Stimulated activated CD4-positive, alpha-beta T cell treated with anti-CD3 and anti-CD28 coated beads, TNF-alpha, amount 100 ng/mL, for 4 hours (primary cell): ENCODE measurements at regions not wholly inside any gene's neighbourhood (a gene's known extent, or its start where the extent isn't known, plus 50 kb on each side); places are given as distances from the start of the nearest gene placed in this dataset.
"Not testable (repeated sequence)": the region's sequence is repeated elsewhere in the genome, so short reads cannot be mapped to it uniquely, and the experiment has no call there.

ENCODE experiments used
- DNase-seq, 3 experiments: peaks; one replicate each; pipeline ENCODE4 v3.0.0-alpha.2; 2020; ENCODE audit warnings: low read depth in 3 of 3

DNA sequence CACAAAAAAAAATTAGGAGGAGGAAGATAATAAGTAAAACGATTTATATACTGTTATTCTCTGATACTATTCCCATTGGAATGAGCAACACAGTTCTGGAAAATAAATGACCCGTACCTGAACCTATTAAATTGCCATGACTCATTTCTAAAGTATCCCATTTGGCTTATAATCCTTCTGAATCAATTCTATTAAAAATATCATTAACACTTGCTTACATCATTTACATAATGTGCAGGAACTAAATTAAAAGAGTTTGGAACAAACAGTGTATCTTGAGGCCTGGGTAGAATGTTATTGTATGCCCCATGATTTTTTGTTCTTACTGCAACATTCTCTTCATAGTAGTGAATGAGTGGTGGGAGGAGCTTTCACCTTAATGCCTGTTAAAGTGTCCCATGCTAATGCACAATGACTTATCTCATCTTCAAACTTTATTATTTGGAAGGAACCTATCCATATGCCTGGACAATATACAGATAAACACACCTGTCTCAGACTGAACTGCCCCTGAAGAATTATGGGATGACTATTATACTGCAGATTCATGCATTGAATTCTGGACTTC lies 549.9 kb upstream of the ACVR2A start:
- no peak for DNase-seq

DNA sequence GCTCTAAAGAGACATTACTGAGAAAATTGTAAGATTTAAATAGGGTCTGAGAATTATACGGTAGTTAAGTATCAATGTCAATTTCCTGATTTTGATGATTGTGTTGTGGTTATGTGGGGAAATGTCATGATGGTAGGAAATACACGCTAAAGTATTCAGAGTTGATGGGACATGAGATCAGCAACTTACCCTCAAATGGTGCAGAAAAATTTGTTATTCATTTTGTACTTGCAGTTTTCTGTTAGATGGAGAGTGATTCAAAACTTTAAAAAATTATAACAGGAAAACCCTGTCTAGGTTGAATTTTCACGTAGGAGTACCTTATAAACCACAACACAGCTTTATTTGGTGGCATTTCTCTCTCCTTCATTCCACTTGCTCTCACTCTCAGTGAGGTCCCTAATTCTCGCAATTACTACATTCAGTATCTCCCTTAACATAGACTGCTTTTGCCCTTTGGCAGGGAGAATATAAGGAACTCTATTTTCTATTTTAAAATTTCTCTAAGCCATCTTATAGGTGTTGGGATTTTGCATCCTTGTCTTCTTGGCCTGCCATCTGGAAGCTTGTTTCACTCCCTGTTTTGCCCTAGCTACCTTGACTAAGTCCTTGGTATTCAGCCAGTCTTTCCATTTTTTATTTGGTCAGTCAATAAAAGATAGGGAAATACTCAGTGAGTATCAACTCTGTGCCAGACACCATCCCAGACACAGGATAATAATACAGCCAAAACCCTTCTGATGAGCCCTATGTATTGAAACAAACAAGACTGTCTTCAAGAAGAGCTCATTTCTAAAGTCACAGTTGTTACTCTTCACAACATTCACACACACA lies 550.6 kb upstream of the ACVR2A start:
- no peak for DNase-seq

DNA sequence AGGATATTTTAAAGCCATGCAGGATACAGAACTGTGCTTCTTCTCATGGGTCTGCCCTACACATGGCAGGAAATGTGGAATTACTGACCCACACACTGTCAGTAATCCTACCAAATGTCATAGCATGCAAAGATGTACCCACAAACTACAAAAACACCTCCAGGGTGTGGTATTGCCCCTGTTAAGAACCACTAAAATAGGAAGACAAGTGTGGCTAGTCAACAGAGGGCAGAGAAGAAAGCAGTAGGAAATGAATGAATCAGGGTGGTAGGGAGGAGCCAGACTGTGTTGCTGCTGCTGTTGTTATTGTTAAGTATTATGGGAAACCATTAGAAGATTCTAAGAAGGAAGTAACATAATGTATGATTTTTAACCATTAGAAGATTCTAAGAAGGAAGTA lies 556.7 kb upstream of the ACVR2A start:
- DNase-seq: peak in 1 of 3 experiments; percentile 17

DNA sequence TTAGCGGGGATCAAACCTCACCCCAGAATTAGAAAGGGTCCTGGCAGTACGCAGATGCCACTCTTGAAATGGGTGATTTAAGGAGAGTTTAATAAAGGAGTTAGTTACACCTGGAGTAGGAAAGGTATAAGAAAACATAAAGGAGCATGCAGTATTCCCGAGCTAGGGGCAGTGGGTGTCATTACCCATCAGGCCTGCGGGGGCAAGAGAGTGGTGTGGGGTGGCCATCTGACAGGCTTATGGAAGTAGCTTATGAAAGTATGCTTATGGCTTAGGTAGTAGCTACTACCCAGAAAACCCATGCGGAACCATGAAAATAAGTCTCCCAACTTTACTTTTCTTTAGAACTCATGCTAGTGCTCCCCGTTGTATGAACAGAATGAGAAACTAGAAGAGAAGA lies 568.9 kb upstream of the ACVR2A start:
- DNase-seq: no peak

DNA sequence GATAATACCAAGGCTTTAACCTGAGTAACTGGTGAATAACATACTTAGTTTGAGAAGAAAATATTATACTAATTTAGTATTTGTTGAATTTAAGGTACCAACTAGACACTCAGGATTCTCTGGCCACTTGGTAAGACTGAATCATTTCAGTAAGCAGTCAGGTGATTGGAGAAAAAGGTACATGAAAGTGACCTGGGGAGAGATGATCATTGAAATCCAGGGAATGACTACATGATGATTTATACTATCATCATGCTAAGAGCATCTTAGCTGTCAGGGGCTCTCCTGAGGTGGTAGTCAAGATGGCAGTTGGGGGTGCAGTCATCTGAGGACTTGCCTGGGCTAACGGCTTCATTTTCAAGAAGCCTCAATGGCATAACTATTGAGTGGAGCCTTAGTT lies 571.2 kb upstream of the ACVR2A start:
- DNase-seq: no peak

DNA sequence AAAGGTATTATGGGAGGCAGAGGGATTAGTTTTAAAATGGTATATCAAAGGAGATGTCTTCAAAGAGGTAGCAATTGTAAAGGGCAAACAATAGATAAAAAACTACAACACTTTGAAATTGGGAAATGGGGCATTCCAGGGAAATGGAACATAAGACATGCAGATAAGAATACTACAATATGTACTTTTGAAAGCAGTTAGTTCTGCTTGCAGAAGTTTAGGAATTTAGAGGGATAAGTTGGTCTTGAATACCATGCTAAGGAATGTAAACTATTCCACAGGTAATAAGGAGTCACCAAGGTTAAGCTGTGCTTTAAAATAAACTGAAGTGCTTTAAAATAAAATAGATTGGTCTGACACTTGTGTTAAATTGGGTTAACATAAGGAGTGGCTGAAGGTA lies 571.7 kb upstream of the ACVR2A start:
- no peak for DNase-seq

DNA sequence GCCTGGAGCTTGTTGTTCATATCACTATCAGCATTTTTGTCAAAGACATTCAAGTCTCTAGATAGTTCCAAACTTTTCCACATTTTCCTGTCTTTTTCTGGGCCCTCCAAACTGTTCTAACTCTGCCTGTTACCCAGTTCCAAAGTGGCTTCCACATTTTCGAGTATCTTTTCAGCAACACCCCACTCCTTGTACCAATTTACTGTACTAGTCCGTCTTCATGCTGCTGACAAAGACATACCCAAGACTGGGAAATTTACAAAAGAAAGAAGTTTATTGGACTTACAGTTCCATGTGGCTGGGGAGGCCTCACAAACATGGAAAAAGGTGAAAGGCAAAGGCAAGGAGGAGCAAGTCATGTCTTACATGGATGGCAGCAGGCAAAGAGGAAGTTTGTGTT lies 575.2 kb upstream of the ACVR2A start:
- not testable (repeated sequence) for DNase-seq

DNA sequence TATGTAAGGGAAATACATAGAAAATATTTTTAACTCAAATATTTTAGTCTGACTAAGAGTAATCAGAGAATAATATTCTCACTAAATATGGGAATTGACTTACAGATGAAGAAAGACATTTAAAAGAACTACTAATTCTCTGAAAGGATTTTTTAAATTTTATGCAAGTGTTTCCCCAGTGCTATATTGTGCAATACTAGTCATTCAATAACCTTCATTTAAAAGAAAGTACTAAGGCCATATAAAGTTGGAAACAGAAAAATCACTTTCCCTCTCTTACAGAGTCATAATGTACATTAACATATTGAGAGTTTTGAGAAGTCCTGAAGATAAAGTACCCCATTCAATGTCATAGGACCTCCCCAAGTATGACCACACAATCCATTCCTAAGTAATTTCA lies 584.6 kb upstream of the ACVR2A start:
- DNase-seq: no peak

DNA sequence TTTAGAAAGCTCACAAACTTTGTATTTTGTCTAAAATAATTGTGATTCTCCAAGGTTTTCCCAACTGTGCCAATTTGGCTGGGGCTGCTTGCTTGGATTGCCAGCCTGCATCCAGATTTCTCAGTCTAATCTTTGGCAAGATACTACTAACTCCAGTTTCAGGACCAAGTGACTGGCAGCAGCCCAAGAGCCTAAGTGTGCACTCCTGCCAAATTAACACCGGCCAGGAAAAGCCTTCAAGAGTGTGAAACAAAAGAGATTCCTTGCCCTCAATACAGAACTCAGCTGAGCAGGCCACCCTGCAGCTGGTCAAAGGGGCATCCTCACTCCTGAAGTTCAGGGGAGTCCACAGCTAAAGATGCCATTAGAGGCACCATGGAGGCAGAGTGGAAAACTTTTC lies 589.0 kb upstream of the ACVR2A start:
- DNase-seq: no peak

DNA sequence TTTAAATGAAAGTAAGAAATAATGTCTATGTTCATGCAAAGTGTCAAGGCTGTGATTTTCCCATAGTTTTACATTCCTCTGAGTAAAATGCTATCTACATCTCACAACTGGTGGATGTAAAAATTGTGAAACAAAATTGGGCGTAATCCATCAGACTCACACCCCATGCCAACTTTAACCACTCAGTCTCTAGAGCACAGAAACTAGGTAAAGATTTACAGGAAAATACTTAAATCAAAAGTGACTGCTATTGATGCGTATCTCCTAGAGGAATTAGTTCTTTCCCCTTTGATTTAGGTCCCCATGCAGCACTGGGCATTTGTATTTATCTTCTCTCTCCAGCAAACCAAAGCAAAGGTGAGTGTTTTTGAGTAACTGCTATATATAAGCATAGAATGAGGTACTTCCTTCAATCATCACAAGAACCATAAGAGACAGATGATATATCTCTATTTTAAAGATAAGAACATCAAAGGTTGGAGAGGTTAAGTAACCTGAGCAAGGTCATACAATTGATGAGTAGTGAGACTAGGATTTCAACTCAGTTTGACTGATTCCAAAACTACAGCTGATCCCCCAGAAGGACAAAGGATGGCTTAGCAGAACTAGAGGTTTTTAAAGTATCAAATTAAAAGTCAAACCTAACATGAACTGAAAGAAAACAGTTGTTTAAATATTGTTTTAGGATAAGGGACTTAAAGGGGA lies 594.0 kb upstream of the ACVR2A start:
- DNase-seq: no peak

DNA sequence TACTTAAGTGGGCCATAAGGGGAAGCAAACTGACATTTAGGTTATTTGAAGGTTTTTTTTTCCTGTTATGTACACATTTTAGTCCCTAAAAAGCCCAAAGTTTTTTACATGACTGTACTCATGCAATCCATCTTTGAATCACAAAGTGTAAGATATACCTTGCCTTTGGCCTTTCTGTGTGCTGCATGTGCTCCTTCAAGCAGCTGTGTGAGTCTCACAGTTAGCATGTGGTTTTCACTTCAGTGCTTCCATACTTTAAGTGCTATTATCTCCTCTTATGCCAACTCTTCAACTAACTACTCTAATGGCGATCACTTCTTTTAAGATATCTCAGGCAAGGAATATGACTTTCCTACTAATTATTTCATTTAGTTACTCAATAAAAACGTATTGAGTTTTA lies 597.1 kb upstream of the ACVR2A start:
- no peak for DNase-seq

DNA sequence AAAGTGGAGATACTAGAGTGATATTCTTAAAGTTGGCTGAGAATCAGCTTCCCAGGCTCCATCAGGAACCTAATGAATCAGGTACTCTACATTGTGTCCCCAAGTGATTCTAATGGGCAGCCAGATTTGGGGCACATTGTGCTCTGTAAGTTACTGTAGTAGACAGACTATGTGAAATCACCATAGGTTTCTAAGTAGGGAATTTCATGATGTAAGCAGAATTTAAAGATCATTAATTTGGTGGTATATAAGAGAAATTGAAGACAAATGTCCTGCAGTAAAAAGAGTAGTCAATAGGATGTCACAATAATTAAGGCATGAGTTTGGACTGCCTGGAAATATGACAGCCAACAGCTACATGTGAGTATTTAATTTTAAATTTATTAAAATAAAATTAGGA lies 602.4 kb upstream of the ACVR2A start:
- DNase-seq: no peak

DNA sequence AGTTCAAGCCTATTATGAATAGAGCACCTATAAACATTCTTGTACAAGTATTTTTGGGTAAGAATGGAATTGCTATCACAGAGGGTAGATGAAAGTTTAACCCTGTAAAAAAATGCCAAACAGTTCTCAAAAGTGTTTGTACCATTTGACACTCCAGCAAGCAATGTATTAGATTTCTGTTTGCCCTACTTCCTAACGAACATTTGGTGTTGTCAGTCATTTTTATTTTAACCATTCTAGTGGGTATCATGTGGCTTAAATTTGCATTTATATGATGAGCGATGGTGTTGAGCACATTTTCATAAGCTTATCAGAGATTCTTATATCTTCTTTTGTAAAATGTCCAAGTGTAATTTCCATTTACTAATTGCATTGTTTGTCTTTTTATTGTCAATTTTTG lies 608.2 kb upstream of the ACVR2A start:
- no peak for DNase-seq

DNA sequence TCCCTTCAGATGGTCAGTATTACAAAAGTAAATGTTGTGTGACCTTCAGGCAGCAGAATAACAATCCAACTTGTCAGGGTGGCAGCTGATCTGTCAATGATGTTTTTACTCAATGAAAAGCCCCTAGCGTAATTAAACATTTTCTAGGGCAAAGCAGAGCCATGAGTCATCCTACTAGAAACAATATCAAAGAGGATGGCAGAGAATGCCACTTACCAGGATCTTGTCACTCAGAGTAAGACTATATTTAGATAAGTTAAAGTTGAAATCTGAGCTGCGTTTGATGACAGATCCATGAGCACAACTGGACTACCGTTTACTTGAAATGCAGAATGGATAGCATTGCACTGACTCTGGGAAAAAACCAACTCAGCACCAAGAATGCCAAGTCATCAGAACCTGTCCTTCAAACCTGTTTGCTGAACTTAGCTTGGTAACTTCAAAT lies 612.6 kb upstream of the ACVR2A start:
- no peak for DNase-seq

DNA sequence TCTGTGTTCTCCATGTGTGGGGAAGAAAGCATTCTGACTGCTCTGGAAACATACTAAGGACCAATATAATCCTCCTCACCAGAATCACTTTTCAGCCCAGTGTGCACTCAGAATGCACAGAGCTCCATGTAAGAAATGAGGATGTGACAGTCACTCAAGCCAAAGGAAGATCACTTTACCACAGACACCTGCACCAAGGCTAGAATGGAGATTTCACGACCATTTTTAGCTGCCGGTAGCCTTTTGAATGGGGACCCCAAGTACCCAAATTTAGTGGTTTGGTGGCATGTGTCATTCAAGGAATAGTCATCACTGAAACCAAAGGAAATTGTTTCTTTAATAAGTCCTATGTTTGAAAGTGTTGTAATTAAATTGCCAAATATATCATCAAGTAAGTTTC lies 613.2 kb upstream of the ACVR2A start:
- no peak for DNase-seq

DNA sequence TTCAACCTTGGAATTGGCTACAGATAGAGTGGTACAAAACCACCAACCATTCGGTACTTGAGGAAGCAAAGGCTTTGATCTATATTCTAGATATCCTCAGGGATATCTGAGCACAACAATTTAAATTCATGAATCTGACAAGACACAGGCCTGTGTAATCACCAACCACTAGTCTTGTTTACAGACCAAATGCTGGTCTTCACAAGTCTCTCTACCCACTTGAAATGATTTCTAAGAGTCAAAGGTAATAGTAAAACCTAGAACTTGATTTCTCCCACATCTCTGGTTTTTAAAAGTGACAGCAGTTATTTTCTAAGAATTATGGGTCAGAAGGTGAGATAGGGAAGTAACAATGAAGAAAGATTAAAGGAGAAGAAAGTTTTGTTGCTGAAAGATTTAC lies 613.7 kb upstream of the ACVR2A start:
- DNase-seq: no peak

DNA sequence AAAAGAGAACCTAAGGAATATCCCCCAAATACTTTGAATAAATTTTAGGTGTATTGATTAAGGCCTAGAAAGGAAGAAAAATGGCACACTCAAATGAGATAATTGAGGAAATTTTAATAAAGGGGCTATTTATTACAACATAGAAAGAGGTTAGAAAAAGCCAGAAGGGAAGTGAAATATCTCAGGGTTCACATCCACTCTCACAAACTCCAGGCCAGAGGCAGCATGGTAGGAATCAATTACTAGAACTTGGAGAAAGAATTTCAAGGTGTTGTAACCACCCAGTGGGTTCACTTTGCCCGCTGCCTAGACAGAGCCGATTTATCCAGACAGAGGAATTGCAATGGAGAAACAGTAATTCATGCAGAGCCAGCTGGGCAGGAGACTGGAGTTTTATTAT lies 617.5 kb upstream of the ACVR2A start:
- DNase-seq: no peak

DNA sequence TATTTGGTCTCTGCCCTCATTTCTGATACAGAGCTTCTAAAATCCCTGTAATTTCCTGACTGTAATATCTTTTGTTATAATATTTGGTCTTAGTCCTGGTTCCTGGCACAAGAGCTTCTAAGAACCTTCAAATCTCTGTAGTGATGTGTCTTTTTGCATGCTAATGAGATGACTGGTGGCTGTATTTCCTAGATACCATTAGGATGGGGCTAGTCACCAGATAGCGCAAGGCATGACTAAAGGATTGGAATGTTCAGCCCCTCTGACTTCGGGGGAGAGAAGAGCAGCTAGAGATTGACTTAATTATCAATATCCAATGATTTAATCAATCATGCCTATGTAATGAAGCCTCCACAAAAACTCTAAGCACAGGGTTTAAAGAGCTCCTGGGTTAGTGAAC lies 620.8 kb upstream of the ACVR2A start:
- DNase-seq: no peak

DNA sequence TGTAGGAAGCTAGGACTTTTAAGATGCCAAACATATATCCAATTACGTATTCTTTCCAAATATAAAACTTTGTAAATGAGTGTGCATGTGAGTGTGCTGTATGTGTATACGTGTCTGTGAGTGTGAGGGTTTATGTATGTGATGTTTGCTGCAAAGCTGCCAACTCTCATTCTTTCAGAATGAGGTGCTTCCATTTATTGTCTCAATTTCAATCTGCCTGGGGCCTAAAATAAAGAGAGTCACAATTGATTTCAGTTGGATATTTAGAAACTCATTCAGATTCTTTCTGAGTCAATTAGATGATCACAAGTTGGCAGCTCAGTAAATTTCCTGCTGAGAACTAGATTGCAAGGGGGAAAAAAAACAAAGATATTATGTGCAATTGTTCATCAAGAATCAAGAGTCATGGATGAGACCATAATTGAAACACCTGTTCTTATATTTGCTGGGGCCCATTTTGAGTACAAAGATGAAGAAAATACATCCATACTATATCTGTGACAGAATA lies 621.2 kb upstream of the ACVR2A start:
- DNase-seq: no peak

DNA sequence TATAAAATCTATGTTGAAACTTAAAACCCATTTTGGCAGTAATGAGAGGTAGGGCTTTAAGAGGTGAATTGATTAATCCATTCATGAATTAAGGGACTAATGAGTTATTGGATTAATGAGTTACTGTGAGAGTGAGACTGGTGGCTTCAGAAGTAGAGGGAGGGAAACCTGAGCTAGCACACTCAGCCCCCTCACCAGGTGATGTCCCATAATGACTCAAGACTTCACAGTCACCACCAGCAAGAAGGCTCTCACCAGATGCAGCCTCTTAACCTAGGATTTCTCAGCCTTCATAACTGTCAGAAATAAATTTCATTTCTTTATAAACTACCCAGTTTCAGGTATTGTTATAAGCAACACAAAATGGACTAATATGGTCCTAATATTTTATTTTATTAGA lies 621.7 kb upstream of the ACVR2A start:
- no peak for DNase-seq

DNA sequence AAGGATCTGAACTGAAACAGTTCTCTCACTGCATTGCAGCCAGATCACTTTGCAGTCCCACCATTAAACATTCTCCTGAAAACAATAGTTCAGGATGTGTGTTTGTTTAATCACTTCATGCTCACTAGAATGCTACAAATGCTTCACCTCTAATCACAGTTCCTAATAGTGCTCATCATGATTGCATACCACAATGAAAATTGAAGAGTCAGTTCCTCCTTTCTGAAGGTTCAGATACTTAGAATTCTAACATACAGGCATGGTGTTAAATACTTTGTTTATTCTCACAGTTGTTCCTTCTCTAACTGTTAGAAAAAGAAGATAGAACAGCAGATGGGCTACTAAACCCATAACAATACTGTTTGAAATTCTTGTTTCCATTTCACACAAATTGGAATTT lies 622.3 kb upstream of the ACVR2A start:
- no peak for DNase-seq

DNA sequence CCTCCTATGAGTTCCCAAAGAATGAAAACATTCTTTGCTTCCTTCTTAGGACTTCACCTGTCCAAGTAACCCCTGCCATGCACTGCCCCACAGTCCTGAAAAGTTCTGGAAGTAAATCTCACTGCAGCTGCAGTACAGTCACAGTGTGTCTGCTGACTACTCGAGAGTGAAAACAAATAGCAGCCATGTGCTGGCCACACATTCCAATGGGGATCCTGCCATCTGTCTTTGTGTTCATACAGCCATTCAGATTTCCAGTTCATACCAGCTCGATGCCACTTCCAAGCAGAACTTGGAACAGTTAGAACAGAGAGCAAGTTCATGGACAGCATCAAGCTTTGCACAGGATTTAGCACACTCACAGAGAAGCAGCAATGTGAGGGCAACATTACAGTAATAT lies 629.9 kb upstream of the ACVR2A start:
- no peak for DNase-seq

DNA sequence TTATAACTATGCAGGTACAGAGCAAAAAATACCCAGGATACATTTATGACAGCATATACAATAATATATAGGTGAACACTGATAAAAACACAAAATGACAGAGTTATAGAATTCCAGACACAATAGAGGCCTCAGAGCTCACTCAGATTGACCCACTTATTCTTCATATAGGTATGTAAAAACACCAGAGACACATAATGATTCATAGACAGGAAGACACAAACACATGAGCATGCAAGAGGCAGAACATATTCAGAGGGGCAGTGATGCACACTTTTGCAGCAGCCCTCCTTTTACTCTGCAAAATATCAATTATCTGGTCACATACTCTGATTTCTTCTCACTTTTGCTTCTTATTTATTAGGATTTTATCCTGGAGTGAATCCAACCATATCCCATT lies 633.3 kb upstream of the ACVR2A start:
- no peak for DNase-seq
